Hematopoietic multipotent progenitor cell treated with erythropoietin and hydrocortisone succinate and interleukin-3 and kit ligand, for 15 days (in vitro differentiated cells): ENCODE measurements at regions not wholly inside any gene's neighbourhood (a gene's known extent, or its start where the extent isn't known, plus 50 kb on each side); places are given as distances from the start of the nearest gene placed in this dataset.

ENCODE experiments used
- DNase-seq: peaks from one replicate; pipeline ENCODE4 v3.0.0-alpha.2; 2015; ENCODE audit warnings: low spot score

GRCh38 chr12:105847068-105847467 lies 291.7 kb downstream of the NUAK1 start:
- DNase-seq, result no peak

GRCh38 chr12:105848286-105848685 lies 290.5 kb downstream of the NUAK1 start:
- DNase-seq, result no peak

- DNase-seq, result no peak
Observed at GRCh38 chr12:105850103-105850968, 288.4 kb downstream of the NUAK1 start.

GRCh38 chr12:105852496-105852895 lies 286.3 kb downstream of the NUAK1 start:
- no peak for DNase-seq

GRCh38 chr12:105852951-105853350 lies 285.8 kb downstream of the NUAK1 start:
- DNase-seq, result no peak

- DNase-seq, result no peak
Observed at GRCh38 chr12:105854071-105854470, 284.7 kb downstream of the NUAK1 start.

- DNase-seq, result no peak
Observed at GRCh38 chr12:105855361-105856047, 283.2 kb downstream of the NUAK1 start.

GRCh38 chr12:105856048-105856405 lies 282.7 kb downstream of the NUAK1 start:
- no peak for DNase-seq

- no peak for DNase-seq
Observed at GRCh38 chr12:105858981-105859710, 279.6 kb downstream of the NUAK1 start.

GRCh38 chr12:105860561-105861207 lies 278.1 kb downstream of the NUAK1 start:
- DNase-seq, result no peak

GRCh38 chr12:105861227-105861626 lies 277.5 kb downstream of the NUAK1 start:
- no peak for DNase-seq

GRCh38 chr12:105862163-105862821 lies 276.5 kb downstream of the NUAK1 start:
- no peak for DNase-seq

- no peak for DNase-seq
Observed at GRCh38 chr12:105864316-105864715, 274.4 kb downstream of the NUAK1 start.

- no peak for DNase-seq
Observed at GRCh38 chr12:105864901-105865300, 273.9 kb downstream of the NUAK1 start.

- no peak for DNase-seq
Observed at GRCh38 chr12:105865886-105866285, 272.9 kb downstream of the NUAK1 start.

GRCh38 chr12:105874121-105874520 lies 264.6 kb downstream of the NUAK1 start:
- no peak for DNase-seq

- no peak for DNase-seq
Observed at GRCh38 chr12:105876396-105876927, 262.3 kb downstream of the NUAK1 start.

- no peak for DNase-seq
Observed at GRCh38 chr12:105878964-105879363, 259.8 kb downstream of the NUAK1 start.

- DNase-seq, result peak; percentile 10
Observed at GRCh38 chr12:105880824-105881388, 257.8 kb downstream of the NUAK1 start.

GRCh38 chr12:105882404-105882803 lies 256.4 kb downstream of the NUAK1 start:
- no peak for DNase-seq

- DNase-seq, result no peak
Observed at GRCh38 chr12:105887131-105887530, 251.6 kb downstream of the NUAK1 start.
